Right renal pelvis (tissue), 4 donors: ENCODE measurements at regions not wholly inside any gene's neighbourhood (a gene's known extent, or its start where the extent isn't known, plus 50 kb on each side); places are given as distances from the start of the nearest gene placed in this dataset.
"Not testable (repeated sequence)": the region's sequence is repeated elsewhere in the genome, so short reads cannot be mapped to it uniquely, and the experiment has no call there.

Experiments
- DNase-seq, 4 donors: peaks; one replicate each; pipeline ENCODE4 v3.0.0-alpha.2; 2013; ENCODE audit warnings: low read depth in 4 of 4, low spot score in 3 of 4, missing footprints in 1 of 4

GRCh38 chr11:86861810-86862209 is 61.5 kb downstream of the PRSS23 start:
- DNase-seq, result no peak

- no peak for DNase-seq
Observed at GRCh38 chr11:86863476-86863875, 63.1 kb downstream of the PRSS23 start.

GRCh38 chr11:86865436-86865835 is 65.1 kb downstream of the PRSS23 start:
- no peak for DNase-seq

- no peak for DNase-seq
Observed at GRCh38 chr11:86869531-86869930, 69.2 kb downstream of the PRSS23 start.

GRCh38 chr11:86869966-86870570 is 69.7 kb downstream of the PRSS23 start:
- DNase-seq, result peak; percentile 28 to 54 (median 42)

GRCh38 chr11:86873573-86874083 is 73.3 kb downstream of the PRSS23 start:
- no peak for DNase-seq

- DNase-seq, result no peak
Observed at GRCh38 chr11:86874304-86875056, 74.1 kb downstream of the PRSS23 start.

- no peak for DNase-seq
Observed at GRCh38 chr11:86876716-86877234, 76.4 kb downstream of the PRSS23 start.

GRCh38 chr11:86877503-86877902 is 77.2 kb downstream of the PRSS23 start:
- no peak for DNase-seq

GRCh38 chr11:86879241-86879640 is 76.0 kb downstream of the FZD4 start:
- not testable (repeated sequence) for DNase-seq

GRCh38 chr11:86885311-86885710 is 69.9 kb downstream of the FZD4 start:
- DNase-seq, result no peak

- no peak for DNase-seq
Observed at GRCh38 chr11:86888164-86889000, 66.8 kb downstream of the FZD4 start.

- no peak for DNase-seq
Observed at GRCh38 chr11:86889001-86889341, 66.2 kb downstream of the FZD4 start.

- no peak for DNase-seq
Observed at GRCh38 chr11:86891036-86891435, 64.2 kb downstream of the FZD4 start.

- DNase-seq, result no peak
Observed at GRCh38 chr11:86893235-86893634, 62.0 kb downstream of the FZD4 start.
